CD4-positive, alpha-beta T cell treated with Interleukin-15 for 4 hours (primary cell): ENCODE measurements at regions not wholly inside any gene's neighbourhood (a gene's known extent, or its start where the extent isn't known, plus 50 kb on each side); places are given as distances from the start of the nearest gene placed in this dataset.

ENCODE experiments used
- DNase-seq: peaks from one replicate; pipeline ENCODE4 v3.0.0-alpha.2; 2020; ENCODE audit warnings: low spot score

- no peak for DNase-seq
Observed at GRCh38 chr6:169047345-169047744, 206.3 kb downstream of the THBS2 start.

GRCh38 chr6:169046483-169047192 lies 207.0 kb downstream of the THBS2 start:
- DNase-seq = no peak

GRCh38 chr6:169046021-169046420 lies 207.6 kb downstream of the THBS2 start:
- no peak for DNase-seq

- no peak for DNase-seq
Observed at GRCh38 chr6:169045486-169045885, 208.2 kb downstream of the THBS2 start.

GRCh38 chr6:169044381-169045230 lies 209.0 kb downstream of the THBS2 start:
- DNase-seq = no peak

GRCh38 chr6:169042061-169042460 lies 211.6 kb downstream of the THBS2 start:
- no peak for DNase-seq

- DNase-seq = no peak
Observed at GRCh38 chr6:169041078-169041477, 212.6 kb downstream of the THBS2 start.

GRCh38 chr6:169038691-169039090 lies 215.0 kb downstream of the THBS2 start:
- no peak for DNase-seq

- DNase-seq = no peak
Observed at GRCh38 chr6:169035385-169036240, 218.0 kb downstream of the THBS2 start.

- DNase-seq = no peak
Observed at GRCh38 chr6:169034516-169035167, 219.0 kb downstream of the THBS2 start.

- no peak for DNase-seq
Observed at GRCh38 chr6:169029861-169030260, 223.8 kb downstream of the THBS2 start.

- no peak for DNase-seq
Observed at GRCh38 chr6:169028343-169028742, 225.3 kb downstream of the THBS2 start.

GRCh38 chr6:169026175-169026574 lies 227.5 kb downstream of the THBS2 start:
- no peak for DNase-seq

GRCh38 chr6:169024047-169024660 lies 229.5 kb downstream of the THBS2 start:
- DNase-seq = no peak

GRCh38 chr6:169023161-169023874 lies 230.3 kb downstream of the THBS2 start:
- no peak for DNase-seq

GRCh38 chr6:169022079-169022478 lies 231.6 kb downstream of the THBS2 start:
- no peak for DNase-seq

- no peak for DNase-seq
Observed at GRCh38 chr6:169020821-169021220, 232.8 kb downstream of the THBS2 start.

- DNase-seq = no peak
Observed at GRCh38 chr6:169019727-169020491, 233.7 kb downstream of the THBS2 start.

GRCh38 chr6:169019111-169019510 lies 234.5 kb downstream of the THBS2 start:
- no peak for DNase-seq

GRCh38 chr6:169016758-169017157 lies 236.9 kb downstream of the THBS2 start:
- DNase-seq = no peak
